Endodermal cell (in vitro differentiated cells): ENCODE measurements at regions not wholly inside any gene's neighbourhood (a gene's known extent, or its start where the extent isn't known, plus 50 kb on each side); places are given as distances from the start of the nearest gene placed in this dataset.

Source experiments
- DNase-seq: peaks from one replicate; pipeline ENCODE4 v3.0.0-alpha.2; 2017
- H3K27ac ChIP-seq: 2 replicates; pipeline ENCODE4 v1.5.1; 2013; ENCODE audit warnings: mild to moderate bottlenecking, low read depth, low read length, moderate library complexity
- H3K27me3 ChIP-seq: 2 replicates; pipeline ENCODE4 v1.6.1; 2013; ENCODE audit warnings: mild to moderate bottlenecking, low read length, moderate library complexity; ENCODE audit not compliant: insufficient read depth, control insufficient read depth, poor library complexity, severe bottlenecking
- H3K36me3 ChIP-seq: 2 replicates; pipeline ENCODE4 v1.7.0; 2013; ENCODE audit warnings: mild to moderate bottlenecking, low read length, moderate library complexity; ENCODE audit not compliant: control insufficient read depth, insufficient read depth
- H3K4me1 ChIP-seq: one replicate; pipeline ENCODE4 v1.7.0; 2013; ENCODE audit warnings: low read length; ENCODE audit not compliant: control insufficient read depth, insufficient read depth
- H3K4me3 ChIP-seq: 2 replicates; pipeline ENCODE4 v1.5.1; 2013; ENCODE audit warnings: mild to moderate bottlenecking, low read length, moderate library complexity
- H3K9ac ChIP-seq: 2 replicates; pipeline ENCODE4 v1.6.1; 2013; ENCODE audit warnings: mild to moderate bottlenecking, low read length, moderate library complexity; ENCODE audit not compliant: poor library complexity, severe bottlenecking; ENCODE audit errors: extremely low read depth
- H3K9me3 ChIP-seq: 2 replicates; pipeline ENCODE4 v1.6.1; 2013; ENCODE audit warnings: mild to moderate bottlenecking, low read length, moderate library complexity; ENCODE audit not compliant: control insufficient read depth
- H3K27ac Mint-ChIP-seq: 2 replicates; pipeline ENCODE4 v1.8.0; 2020; ENCODE audit warnings: mixed read lengths
- H3K27me3 Mint-ChIP-seq: 2 replicates; pipeline ENCODE4 v1.8.0; 2021; ENCODE audit warnings: mild to moderate bottlenecking, mixed read lengths; ENCODE audit not compliant: insufficient read depth
- H3K36me3 Mint-ChIP-seq: 2 replicates; pipeline ENCODE4 v1.8.0; 2020; ENCODE audit warnings: low read depth, mixed read lengths
- H3K4me1 Mint-ChIP-seq: 2 replicates; pipeline ENCODE4 v1.8.0; 2020; ENCODE audit warnings: mixed read lengths
- H3K4me3 Mint-ChIP-seq: 2 replicates; pipeline ENCODE4 v1.8.0; 2020; ENCODE audit warnings: mild to moderate bottlenecking, moderate library complexity, mixed read lengths
- H3K9me3 Mint-ChIP-seq: 2 replicates; pipeline ENCODE4 v1.8.0; 2020; ENCODE audit warnings: mild to moderate bottlenecking, mixed read lengths
- CTCF ChIP-seq: fragments of 200-600 bp; sonication (generic); conservative IDR thresholded peaks from 2 replicates; pipeline ENCODE4 v1.5.0; 2021; ENCODE audit warnings: antibody characterized with exemption, mild to moderate bottlenecking
- WGBS, 2 experiments: methylation state at CpG; one replicate each; pipeline versions ENCODE4 v1.1.5 to v1.1.7; 2013; ENCODE audit warnings: missing lambda C conversion rate in 2 of 2, mixed read lengths in 1 of 2; ENCODE audit not compliant: insufficient coverage in 1 of 2, insufficient read length in 1 of 2; 5-methylcytosine and 5-hydroxymethylcytosine counted together

DNA sequence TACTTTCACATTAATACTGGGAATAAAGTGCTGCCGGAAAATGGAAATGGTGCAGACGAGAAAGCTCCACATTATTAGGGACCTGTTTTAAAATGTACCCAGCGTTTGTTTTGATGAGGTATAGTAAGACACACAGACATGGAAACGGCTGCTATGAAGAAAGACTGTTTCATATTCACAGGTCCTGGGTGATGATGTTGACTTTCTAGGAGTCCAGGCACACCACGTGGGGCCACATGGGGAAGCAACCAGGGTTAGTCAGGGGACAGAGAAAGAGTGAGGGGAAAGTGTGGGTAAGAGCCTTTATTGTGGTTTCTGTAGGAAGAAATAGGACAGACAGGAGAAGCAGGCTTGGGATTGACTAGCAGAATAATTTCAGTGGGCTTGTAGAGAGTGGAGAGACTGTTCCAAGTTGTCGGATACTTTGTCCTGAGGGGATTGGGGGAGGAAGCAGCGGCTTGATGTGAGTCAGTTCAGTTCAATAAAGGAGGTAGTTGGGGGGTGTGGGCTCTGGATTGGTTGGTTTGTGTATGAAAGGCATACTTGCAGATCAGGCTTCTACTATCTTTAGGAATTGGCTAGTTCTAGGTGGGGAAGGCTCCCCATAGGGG is 112.0 kb upstream of the MCHR2 start:
- Histone ChIP-seq H3K27ac (no peak overlapping the region), H3K27me3 (no peaks in the 10 kb centered on the region), H3K36me3 (no peaks in the 10 kb centered on the region), H3K9me3 (no peaks in the 10 kb centered on the region), H3K4me3 (no peak overlapping the region), H3K4me1 (no peaks in the 10 kb centered on the region), H3K9ac (no peak overlapping the region)
- Mint-ChIP-seq H3K9me3 (no peaks in the 10 kb centered on the region), H3K36me3 (no peaks in the 10 kb centered on the region), H3K4me1 (peaks cover 8% of the 10 kb centered on the region), H3K27me3 (no peaks in the 10 kb centered on the region), H3K27ac (no peak overlapping the region), H3K4me3 (no peak overlapping the region)
- 71 to 80% methylated on average over 7 of the region's 7 CpGs for WGBS, 2 experiments
- no peak for DNase-seq
- TF ChIP-seq CTCF = no peak

DNA sequence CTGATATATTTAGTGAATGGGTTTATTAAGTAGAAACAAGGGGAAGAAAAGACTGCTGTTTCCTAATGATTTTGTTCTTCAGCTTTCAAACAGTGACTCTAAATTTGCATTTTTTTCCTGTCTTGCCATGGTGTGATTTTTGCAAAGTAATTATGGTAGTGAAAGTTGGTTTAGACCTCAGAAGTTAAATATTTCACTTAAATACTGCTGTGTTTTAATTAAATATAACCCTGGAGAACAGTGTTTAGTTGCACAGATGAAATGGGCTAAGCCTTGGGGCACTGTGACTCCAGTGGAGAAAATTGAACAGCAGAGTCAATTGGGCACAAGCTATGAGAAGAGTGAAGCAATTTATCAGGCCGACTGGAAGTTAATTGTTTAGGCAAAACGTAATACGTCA is 111.1 kb upstream of the MCHR2 start:
- Histone ChIP-seq H3K9ac (no peak overlapping the region), H3K9me3 (no peaks in the 10 kb centered on the region), H3K27ac (no peak overlapping the region), H3K36me3 (no peaks in the 10 kb centered on the region), H3K4me3 (no peak overlapping the region), H3K27me3 (no peaks in the 10 kb centered on the region), H3K4me1 (no peaks in the 10 kb centered on the region)
- Mint-ChIP-seq H3K4me3 (no peak overlapping the region), H3K36me3 (no peaks in the 10 kb centered on the region), H3K27me3 (no peaks in the 10 kb centered on the region), H3K9me3 (no peaks in the 10 kb centered on the region), H3K4me1 (peaks cover 11% of the 10 kb centered on the region), H3K27ac (no peak overlapping the region)
- no peak for DNase-seq
- WGBS, 2 experiments = 90 to 91% methylated on average over 3 of the region's 3 CpGs
- no peak for TF ChIP-seq CTCF

DNA sequence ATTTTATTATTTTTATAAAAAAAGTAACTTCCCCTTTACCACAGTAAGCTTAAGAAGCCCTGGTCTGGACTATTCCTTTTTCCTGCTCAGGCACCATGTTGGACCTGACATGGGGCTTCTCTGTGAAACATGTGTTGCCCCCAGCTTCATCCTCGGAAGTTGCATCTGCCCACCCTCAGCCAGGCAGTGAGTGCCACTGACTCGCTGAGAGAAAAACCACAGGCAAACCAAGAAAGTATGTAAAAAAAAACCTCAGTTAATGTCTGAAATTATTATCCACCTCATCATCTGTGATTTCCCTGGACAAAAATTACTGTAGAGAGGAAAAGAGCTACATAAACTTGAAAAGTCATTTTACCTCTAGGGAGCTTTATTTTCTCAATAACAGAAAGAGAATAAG is 109.9 kb upstream of the MCHR2 start:
- H3K9me3 Mint-ChIP-seq = no peaks in the 10 kb centered on the region
- H3K36me3 Mint-ChIP-seq = no peaks in the 10 kb centered on the region
- DNase-seq = no peak
- 95% methylated on average over 2 of the region's 2 CpGs; no CpG with 5 or more reads in 1 of the 2 experiments for WGBS, 2 experiments
- H3K4me1 Mint-ChIP-seq = peaks cover 11% of the 10 kb centered on the region
- H3K27ac ChIP-seq = no peak overlapping the region
- no peak overlapping the region for H3K27ac Mint-ChIP-seq
- no peak for TF ChIP-seq CTCF
- H3K4me3 Mint-ChIP-seq = no peak overlapping the region
- H3K27me3 ChIP-seq = no peaks in the 10 kb centered on the region
- no peaks in the 10 kb centered on the region for H3K9me3 ChIP-seq
- H3K9ac ChIP-seq = no peak overlapping the region
- H3K36me3 ChIP-seq = no peaks in the 10 kb centered on the region
- H3K27me3 Mint-ChIP-seq = no peaks in the 10 kb centered on the region
- no peaks in the 10 kb centered on the region for H3K4me1 ChIP-seq
- H3K4me3 ChIP-seq = no peak overlapping the region
